ENCODE measurements at regions not wholly inside any gene's neighbourhood (a gene's known extent, or its start where the extent isn't known, plus 50 kb on each side); places are given as distances from the start of the nearest gene placed in this dataset.
"Not testable (repeated sequence)": the region's sequence is repeated elsewhere in the genome, so short reads cannot be mapped to it uniquely, and the experiment has no call there.

- no peak for ATAC-seq
Measured at GRCh38 chr5:39678534-39678933, 253.8 kb upstream of the DAB2 start.

GRCh38 chr5:39675676-39676075 is 250.9 kb upstream of the DAB2 start:
- ATAC-seq = no peak

DNA sequence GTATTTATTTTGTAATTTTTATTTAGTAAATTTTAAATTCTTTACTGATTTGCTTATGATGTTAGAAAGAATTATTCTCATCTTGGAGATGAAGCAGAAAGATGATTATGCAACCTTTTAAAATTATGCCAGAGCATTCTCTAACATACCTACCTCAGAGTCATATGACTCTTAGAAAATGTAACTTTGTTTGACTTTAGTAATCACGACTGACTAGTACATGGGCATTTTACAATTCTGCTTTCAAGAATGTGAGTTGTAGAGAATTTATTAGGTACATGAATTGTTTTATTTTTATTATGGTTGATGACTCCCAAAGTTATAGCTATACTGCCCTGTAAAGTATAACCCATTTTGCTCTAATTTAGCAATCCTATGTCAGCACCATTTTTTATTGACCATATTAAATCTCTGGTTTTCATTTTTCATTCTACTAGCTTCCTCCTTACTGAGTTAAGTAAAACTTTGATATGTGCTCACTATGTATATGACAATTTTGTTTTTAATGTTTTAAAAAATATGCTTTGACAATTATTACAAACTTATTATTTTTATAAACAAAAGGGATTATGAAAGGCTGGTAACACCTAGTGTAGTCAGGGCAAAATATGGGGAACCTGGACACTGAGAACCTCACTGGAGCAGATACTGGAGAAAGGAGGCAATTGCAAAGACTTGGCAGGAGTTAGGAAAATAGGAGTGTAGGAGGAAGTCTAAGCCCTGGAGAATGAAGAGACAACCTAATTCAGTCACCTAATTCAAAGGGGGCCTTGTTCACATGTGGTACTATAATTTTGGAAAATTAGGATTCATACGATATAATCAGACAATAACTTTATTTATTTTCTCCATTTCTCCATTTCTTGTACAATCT is 249.7 kb upstream of the DAB2 start:
- no peak for ATAC-seq

DNA sequence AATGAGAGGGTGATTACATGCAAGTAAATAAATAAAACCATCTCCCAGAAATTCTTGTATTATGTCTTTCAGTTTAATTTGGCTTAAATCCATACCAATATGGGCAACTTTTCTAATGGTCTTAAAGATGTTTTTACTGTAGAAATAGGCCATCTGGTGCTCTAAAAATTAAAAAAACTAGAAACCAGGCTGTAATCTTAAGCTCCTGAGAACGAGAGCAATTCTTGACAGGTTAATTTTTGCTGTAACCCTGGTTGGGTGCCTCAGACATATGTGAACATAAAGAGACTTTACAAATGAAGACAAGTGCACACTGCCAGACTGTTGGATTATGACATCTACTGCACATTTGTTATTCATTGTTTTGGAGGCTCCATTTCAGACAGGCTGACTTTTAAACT is 246.8 kb upstream of the DAB2 start:
- ATAC-seq = no peak

DNA sequence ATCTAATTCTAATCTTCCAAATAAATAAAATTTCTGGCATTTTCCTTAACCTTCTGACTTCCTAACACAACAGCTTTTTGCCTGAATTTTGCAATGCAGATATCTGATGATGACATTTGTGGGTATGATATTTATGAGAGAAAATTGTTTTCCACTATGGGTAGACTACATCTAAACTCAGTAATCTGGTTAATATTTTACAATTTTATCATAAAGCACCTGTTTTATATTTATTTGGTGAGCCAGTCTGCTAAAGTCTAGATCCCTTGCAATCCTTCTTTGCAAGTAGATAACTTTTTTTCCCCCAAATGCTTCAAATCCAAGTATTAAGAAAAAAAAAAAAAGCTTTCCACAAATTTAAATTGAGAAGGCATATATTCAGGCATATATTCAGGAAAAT is 246.2 kb upstream of the DAB2 start:
- no peak for ATAC-seq

DNA sequence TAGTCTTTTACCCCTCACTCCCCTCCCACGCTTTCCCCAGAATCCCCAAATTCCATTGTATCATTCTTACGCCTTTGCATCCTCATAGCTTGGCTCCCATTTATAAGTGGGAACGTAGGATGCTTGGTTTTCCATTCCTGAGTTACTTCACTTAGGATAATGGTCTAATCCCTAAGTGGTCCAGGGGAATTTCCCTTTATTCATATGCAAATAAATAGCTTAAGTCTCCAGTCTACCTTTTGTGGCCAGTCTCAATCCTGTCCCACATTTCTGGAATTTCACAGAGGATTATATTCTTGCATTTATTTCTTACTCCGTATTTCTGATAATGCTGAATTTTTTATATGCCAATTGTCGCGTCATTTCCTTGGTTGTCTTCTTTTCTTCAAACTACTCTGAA is 245.6 kb upstream of the DAB2 start:
- no peak for ATAC-seq

GRCh38 chr5:39668980-39669379 is 244.2 kb upstream of the DAB2 start:
- no peak for ATAC-seq

DNA sequence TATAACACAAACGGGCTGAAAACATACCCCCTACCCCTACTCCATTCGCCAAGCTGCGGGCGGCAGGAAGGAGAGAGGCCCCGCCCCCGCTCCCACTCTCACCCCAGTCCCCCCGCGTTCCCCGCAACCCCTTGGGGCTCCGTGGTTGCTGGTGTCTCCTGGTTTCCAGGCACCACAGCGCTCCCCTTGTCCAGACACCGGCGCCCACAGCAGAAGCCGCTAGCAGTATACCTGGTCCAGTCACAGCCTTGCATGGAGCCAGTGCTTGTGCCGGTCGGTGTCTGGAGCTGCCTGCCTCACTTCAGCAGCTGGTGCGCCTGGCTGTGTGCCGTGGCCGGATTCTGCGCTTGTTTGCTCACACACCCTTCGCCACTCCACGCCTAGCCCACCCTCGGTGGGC is 240.5 kb upstream of the DAB2 start:
- no peak for ATAC-seq

DNA sequence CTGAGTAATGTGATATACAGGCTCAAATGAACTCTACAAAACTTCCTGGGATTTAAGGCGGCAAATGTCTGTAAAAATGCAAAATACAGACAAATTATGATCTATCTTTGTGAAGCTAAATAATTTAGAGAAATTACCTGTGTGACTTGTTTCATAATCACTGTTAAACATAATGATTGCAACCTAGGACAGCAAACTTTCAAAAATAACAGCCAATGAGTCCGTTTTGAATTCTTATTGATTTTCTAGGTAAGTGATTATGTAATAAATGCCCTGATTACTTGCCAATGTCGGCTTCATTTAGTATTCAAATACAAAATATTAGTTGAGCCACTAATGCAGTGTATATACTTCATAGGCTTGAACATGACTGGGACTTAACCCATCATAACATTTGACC is 238.2 kb upstream of the DAB2 start:
- ATAC-seq = no peak

GRCh38 chr5:39661026-39661779 is 236.4 kb upstream of the DAB2 start:
- ATAC-seq = no peak

DNA sequence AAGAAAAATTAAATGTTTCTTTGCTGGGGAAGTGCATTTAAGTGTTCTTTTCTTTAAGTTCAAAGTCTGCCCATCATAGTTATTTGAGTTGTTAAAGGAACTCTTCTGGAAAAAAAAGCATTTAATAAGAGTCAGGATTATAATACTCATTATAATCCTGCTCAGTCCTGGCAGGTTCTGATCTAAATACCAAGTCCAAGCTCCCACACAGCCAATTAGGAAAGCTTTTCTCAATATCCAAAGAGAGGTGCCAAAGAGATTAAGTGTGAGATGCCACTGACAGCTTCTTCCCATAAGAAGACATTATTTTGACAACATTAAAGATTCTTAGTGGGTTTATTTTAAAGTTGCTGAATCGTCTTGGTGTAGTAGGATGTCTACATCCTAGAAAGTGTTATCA is 235.2 kb upstream of the DAB2 start:
- no peak for ATAC-seq

- no peak for ATAC-seq
Measured at GRCh38 chr5:39658866-39659265, 234.1 kb upstream of the DAB2 start.

DNA sequence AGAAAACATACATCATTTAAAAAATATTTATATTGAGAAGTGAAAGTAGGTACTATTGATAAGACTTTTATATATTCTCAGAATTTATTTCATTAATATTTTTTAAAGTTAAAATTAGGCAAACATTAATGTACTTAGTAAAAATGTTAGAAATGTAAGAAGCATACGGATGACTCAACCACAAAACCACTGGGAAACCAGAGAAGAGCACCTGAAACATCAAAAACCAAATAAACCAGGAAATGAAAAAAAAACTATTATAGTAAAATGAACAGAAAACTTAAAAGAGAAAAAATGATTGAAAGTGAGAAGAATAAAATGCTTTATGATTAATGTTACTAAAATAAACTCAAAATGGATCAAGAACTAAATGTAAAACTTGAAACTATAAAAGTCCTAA is 233.2 kb upstream of the DAB2 start:
- ATAC-seq = peak in 1 of 2 donors; percentile 25

DNA sequence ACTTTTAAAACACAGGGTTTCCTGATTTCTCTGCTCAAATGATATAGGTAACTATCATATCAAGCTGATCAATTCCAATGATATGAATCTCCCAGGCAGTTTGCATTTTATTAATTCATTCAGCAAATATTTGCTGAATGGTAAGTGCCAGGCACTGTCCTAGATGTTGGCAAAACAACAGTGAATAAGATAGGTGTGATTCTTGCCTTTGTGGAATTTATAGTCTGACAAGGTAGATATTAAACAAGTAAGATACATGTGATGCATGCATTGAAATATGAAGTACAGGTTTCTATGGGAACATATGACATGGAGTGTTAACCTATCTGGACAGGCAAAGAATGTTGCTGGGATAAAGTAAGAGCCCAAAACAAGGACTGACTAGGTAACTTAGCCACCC is 231.8 kb upstream of the DAB2 start:
- no peak for ATAC-seq

DNA sequence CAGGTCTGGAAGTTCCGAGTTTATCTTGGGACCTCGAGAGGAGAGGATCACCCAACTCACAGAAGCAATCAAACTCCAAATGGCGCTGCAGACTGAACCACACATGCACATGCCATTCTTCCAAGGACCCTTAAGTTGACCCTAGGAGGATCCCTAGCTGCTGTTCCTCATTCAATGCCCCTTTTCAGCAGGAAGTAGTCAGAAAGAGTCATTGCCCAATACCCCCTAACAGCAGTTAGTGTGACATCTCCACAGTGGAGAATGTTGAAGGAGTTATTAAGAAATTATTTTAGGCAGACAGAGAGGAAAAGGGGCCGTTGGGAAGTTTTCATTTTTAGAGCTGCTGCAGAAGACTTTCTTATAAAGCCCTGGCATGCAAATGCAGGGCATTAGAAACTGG is 229.9 kb upstream of the DAB2 start:
- ATAC-seq = no peak

GRCh38 chr5:39652481-39652880 is 227.7 kb upstream of the DAB2 start:
- not testable (repeated sequence) for ATAC-seq

- no peak for ATAC-seq
Measured at GRCh38 chr5:39652036-39652435, 227.3 kb upstream of the DAB2 start.

DNA sequence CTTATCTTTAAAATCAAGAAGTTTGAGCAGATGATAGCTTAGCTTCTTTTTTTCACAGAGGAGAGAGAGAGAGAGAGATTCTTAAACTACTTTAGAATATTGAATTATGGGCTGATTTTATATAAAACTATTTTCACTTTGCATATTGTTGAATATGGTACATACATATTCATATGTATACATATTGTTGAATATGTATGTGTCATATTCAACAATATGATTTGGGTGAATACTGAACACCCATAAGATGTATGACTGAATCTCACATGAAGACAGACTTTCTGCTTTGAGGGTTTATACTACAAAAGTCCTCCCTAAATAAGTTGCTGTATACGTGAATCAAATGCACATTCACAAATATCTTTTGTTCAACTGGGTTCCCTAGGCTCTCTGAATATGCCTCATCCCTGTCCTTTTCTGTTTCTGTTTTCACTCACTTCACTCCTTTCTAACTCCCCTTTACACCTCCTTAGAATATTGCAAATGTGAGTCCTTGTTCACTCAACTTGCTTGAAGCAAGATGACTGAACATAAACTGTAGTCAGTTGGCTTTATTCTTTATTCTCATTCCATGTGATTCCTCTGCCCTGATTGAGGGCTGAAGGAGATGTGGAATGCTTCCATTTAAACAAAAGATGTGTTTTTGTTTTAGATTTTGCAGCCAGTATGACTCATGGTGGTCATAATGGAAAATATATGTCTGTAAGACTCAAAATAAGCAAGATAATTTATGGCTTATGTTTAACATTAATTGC is 225.4 kb upstream of the DAB2 start:
- no peak for ATAC-seq

- ATAC-seq = no peak
Measured at GRCh38 chr5:39648848-39649227, 224.1 kb upstream of the DAB2 start.

GRCh38 chr5:39648085-39648847 is 223.5 kb upstream of the DAB2 start:
- no peak for ATAC-seq

GRCh38 chr5:39640552-39640951 is 215.8 kb upstream of the DAB2 start:
- peak in 1 of 2 donors; percentile 41 for ATAC-seq

DNA sequence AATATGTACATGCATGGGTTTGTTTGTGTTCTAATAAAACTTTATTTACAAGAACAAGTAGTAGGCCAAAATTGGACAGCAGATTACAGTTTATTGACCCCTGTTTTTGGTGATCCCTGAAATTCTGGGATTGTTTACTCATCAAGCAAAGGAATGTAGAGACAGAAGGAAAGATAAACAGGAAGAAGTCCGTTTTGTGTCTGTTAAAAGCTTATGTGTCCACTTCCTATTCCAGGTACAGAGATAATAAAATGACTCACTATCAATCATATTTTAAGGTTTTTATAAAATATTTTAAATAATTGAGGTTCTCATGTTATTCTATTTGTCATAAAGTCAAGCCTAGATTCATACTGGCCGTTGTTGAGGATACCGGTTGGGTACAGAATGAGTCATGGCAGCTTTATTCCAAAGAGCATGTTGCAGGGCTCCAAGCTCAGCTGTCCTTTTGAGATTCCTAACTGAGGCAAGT is 214.9 kb upstream of the DAB2 start:
- ATAC-seq = no peak

DNA sequence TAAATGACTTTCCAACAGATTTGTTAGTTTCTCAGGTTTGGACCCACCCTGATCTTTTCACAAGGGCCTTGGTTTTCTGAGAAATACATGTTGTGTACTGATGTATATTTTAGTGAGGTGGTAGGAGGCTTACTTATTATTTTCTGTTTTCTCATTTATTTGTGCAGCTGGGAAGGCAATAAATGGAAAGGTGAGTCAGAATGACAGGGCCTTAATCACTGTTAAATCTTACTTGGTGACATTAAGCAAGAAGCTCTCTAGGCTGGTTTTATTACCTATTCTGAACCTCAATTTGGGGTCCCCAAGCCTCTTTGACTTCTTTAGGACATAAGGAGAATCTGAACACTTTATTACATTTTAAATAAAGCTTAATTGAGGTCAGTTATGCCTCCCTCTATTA is 214.0 kb upstream of the DAB2 start:
- ATAC-seq = no peak
